CD4-positive, CD25-positive, alpha-beta regulatory T cell (primary cell): ENCODE measurements at regions not wholly inside any gene's neighbourhood (a gene's known extent, or its start where the extent isn't known, plus 50 kb on each side); places are given as distances from the start of the nearest gene placed in this dataset.

Experiments used
- ATAC-seq, 2 donors: fragments of 150-1000 bp; cut with Tn5 transposase; one replicate each; pipeline ENCODE4 v1.10.0; 2021; ENCODE audit warnings: low read depth in 2 of 2, moderate number of reproducible peaks in 2 of 2, moderate library complexity in 1 of 2
- DNase-seq, 3 donors: peaks; one replicate each; pipeline versions ENCODE4 v3.0.0 to v3.0.0-alpha.2; 2012 to 2022; ENCODE audit warnings: mixed read lengths in 1 of 3
- H3K27ac ChIP-seq: one replicate; pipeline ENCODE4 v1.7.0; 2013; ENCODE audit warnings: mild to moderate bottlenecking, low read length; ENCODE audit not compliant: insufficient read depth, poor library complexity, severe bottlenecking
- H3K27me3 ChIP-seq: one replicate; pipeline ENCODE4 v1.7.0; 2013; ENCODE audit warnings: low read length; ENCODE audit not compliant: control insufficient read depth, insufficient read depth
- H3K36me3 ChIP-seq: one replicate; pipeline ENCODE4 v1.7.0; 2013; ENCODE audit warnings: mild to moderate bottlenecking, low read length, moderate library complexity; ENCODE audit not compliant: control insufficient read depth, insufficient read depth
- H3K4me1 ChIP-seq: 2 replicates; pipeline ENCODE4 v1.7.0; 2013; ENCODE audit warnings: mild to moderate bottlenecking, low read length; ENCODE audit not compliant: insufficient read depth, control insufficient read depth, poor library complexity, severe bottlenecking
- H3K4me3 ChIP-seq: one replicate; pipeline ENCODE4 v1.7.0; 2013; ENCODE audit warnings: low read depth, mild to moderate bottlenecking, low read length, moderate library complexity
- H3K9me3 ChIP-seq, 2 experiments: 1 replicate in 1 of 2; 2 replicates in 1 of 2; pipeline ENCODE4 v1.7.0; 2013; ENCODE audit warnings: low read length in 2 of 2, mild to moderate bottlenecking in 1 of 2, moderate library complexity in 1 of 2; ENCODE audit not compliant: control insufficient read depth in 2 of 2
- H3K27ac Mint-ChIP-seq, 3 donors: one replicate each; pipeline ENCODE4 v1.8.0; 2020 to 2022; ENCODE audit warnings: mild to moderate bottlenecking in 3 of 3, mixed read lengths in 3 of 3, moderate library complexity in 2 of 3
- H3K27me3 Mint-ChIP-seq: one replicate; pipeline ENCODE4 v1.8.0; 2022; ENCODE audit warnings: mild to moderate bottlenecking, mixed read lengths
- H3K36me3 Mint-ChIP-seq: one replicate; pipeline ENCODE4 v1.8.0; 2020; ENCODE audit warnings: mixed read lengths
- H3K4me1 Mint-ChIP-seq, 4 donors: one replicate each; pipeline ENCODE4 v1.8.0; 2020 to 2022; ENCODE audit warnings: mixed read lengths in 4 of 4, mild to moderate bottlenecking in 1 of 4
- H3K4me3 Mint-ChIP-seq, 4 donors: one replicate each; pipeline ENCODE4 v1.8.0; 2020 to 2022; ENCODE audit warnings: mild to moderate bottlenecking in 4 of 4, mixed read lengths in 4 of 4, moderate library complexity in 3 of 4
- H3K9me3 Mint-ChIP-seq, 7 donors: one replicate each; pipeline ENCODE4 v1.8.0; 2020 to 2022; ENCODE audit warnings: mixed read lengths in 7 of 7, mild to moderate bottlenecking in 3 of 7, moderate library complexity in 2 of 7

DNA sequence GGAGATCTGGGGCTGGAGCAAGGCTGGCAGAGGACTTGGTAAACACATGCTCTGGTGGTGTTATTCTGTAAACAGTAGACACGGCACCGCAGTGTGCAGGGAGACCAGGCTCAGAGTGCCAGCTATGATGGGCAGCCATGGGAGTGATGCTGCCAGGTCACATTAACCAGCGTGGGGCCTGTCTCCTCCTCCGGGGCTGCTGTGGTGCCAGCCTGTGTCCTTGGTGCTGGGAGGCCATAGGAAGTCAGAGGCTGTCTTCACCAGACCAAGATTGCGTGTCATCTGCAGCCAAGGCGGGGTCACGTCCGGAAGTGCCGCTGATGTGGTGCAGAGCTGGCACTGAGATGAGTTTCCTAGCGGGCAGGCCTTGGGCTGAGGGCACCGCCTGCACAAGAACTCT is 236.0 kb downstream of the GLRX3 start:
- no peak overlapping the region for H3K27ac Mint-ChIP-seq
- H3K36me3 Mint-ChIP-seq: no peaks in the 10 kb centered on the region
- Histone ChIP-seq H3K4me3 (no peak overlapping the region), H3K4me1 (no peaks in the 10 kb centered on the region), H3K9me3 (no peaks in the 10 kb centered on the region), H3K27me3 (no peaks in the 10 kb centered on the region), H3K27ac (no peak overlapping the region), H3K36me3 (no peaks in the 10 kb centered on the region)
- H3K9me3 Mint-ChIP-seq: peaks cover 0 to 4% (median 0%) of the 10 kb centered on the region in 7 donors
- H3K27me3 Mint-ChIP-seq: no peaks in the 10 kb centered on the region
- DNase-seq (no peak), ATAC-seq (no peak)
- no peaks in the 10 kb centered on the region for H3K4me1 Mint-ChIP-seq
- H3K4me3 Mint-ChIP-seq: no peak overlapping the region

DNA sequence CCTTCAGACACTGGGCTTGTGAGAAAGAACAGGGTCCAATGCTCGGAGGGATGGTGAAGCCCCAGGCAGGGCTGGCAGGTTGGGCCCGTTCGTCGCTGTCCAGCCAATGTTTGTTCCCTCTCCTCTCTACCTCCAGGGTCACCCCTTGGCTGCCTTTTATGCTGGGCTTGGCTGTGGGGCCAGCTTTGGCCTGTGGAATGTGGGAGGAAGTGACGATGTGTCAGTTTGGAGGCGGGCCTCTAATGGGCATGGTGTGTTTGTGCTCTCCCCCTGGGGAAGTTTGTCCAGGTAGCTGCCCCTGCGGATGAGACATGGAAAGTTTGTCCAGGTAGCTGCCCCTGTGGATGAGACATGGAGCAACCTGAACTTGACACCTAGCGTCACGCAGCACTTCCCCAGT is 236.7 kb downstream of the GLRX3 start:
- DNase-seq: no peak
- Histone ChIP-seq H3K4me1 (no peaks in the 10 kb centered on the region), H3K27ac (no peak overlapping the region), H3K27me3 (no peaks in the 10 kb centered on the region), H3K9me3 (no peaks in the 10 kb centered on the region), H3K36me3 (no peaks in the 10 kb centered on the region), H3K4me3 (no peak overlapping the region)
- Mint-ChIP-seq H3K27me3 (no peaks in the 10 kb centered on the region), H3K4me1 (no peaks in the 10 kb centered on the region), H3K4me3 (no peak overlapping the region), H3K9me3 (peaks cover 0 to 2% (median 0%) of the 10 kb centered on the region in 7 donors), H3K36me3 (no peaks in the 10 kb centered on the region), H3K27ac (no peak overlapping the region)
- no peak for ATAC-seq

DNA sequence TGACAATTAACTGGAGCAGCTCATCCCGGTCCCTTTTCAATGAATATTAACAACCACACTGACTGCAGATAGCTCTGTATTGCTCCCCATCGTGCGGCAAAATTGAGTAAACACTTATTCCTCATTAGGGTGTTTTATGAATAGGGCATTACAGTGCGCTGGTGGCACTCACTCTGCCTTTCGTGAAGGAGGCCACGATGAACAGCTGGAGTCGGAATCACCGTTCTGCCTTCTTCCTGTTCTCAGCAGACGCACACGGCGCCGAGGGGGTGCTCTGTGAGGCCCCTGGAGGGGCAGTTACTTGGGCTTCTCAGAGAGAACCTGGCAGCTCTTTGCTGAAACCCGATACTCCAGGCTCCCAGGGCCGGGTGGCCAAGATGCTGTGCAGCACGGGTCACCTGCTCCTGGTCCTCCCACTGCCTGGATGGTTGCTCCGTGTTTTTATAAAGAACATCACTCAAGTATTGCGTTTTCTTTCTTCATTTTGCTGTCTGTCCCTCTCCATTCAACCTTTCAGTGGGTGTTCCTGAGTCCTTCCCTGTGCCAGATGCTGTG is 241.9 kb downstream of the GLRX3 start:
- ATAC-seq: no peak
- no peak for DNase-seq

DNA sequence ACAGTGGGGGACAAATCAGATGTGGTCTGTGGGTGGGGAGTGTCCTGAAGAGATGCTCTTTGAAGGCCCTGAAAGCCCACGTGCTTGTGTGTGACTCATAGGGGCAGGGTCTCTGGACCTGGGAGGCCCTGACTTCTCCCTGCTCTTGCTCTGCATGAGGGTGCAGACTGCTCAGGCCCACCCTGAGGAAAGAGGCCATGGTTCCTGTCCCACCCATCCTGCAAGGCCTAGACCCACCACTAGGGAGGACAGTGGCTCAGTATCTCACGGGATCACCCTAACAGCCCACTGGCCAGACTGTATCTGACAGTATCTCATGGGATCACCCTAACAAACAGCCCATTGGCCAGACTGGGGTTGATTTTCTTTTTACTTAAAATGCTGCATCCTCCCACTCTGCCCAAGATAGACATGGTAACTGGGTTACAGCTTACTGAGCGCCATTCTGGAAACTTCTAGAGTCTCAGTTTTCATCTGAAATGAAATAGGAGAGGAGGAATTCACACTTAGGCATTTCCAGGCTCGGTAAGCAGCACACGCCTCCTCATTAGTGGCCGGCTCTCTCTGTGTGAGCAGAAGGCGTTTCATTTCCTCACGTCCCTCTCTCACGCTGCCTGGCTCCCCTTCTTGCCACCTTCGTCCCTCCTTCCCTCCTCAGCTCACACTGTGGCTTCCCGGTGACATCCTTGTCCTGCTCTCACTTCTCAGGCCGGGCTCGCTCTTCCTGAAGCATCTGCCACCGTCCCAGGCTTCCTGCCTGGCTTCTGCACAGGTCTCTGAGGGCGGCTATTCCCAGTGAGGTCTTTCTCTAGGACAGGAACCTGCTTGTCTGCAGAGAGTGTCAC is 242.6 kb downstream of the GLRX3 start:
- no peaks in the 10 kb centered on the region for H3K27me3 ChIP-seq
- no peaks in the 10 kb centered on the region for H3K4me1 ChIP-seq
- peaks cover 0 to 6% (median 0%) of the 10 kb centered on the region in 7 donors for H3K9me3 Mint-ChIP-seq
- H3K27ac Mint-ChIP-seq: no peak overlapping the region
- H3K4me1 Mint-ChIP-seq: no peaks in the 10 kb centered on the region
- peaks cover 4% of the 10 kb centered on the region for H3K27me3 Mint-ChIP-seq
- no peak overlapping the region for H3K27ac ChIP-seq
- ATAC-seq (no peak), DNase-seq (no peak)
- H3K36me3 ChIP-seq: no peaks in the 10 kb centered on the region
- no peaks in the 10 kb centered on the region for H3K9me3 ChIP-seq
- H3K4me3 Mint-ChIP-seq: no peak overlapping the region
- no peaks in the 10 kb centered on the region for H3K36me3 Mint-ChIP-seq
- H3K4me3 ChIP-seq: no peak overlapping the region

More for the DNA sequence above, 241.9 kb downstream of the GLRX3 start:
- Mint-ChIP-seq H3K36me3 (no peaks in the 10 kb centered on the region), H3K27me3 (peaks cover 4% of the 10 kb centered on the region), H3K4me1 (no peaks in the 10 kb centered on the region), H3K4me3 (no peak overlapping the region), H3K27ac (no peak overlapping the region), H3K9me3 (peaks cover 0 to 2% (median 0%) of the 10 kb centered on the region in 7 donors)
- no peak overlapping the region for H3K4me3 ChIP-seq
- H3K27ac ChIP-seq: no peak overlapping the region
- no peaks in the 10 kb centered on the region for H3K27me3 ChIP-seq
- no peaks in the 10 kb centered on the region for H3K4me1 ChIP-seq
- no peaks in the 10 kb centered on the region for H3K36me3 ChIP-seq
- H3K9me3 ChIP-seq: no peaks in the 10 kb centered on the region

DNA sequence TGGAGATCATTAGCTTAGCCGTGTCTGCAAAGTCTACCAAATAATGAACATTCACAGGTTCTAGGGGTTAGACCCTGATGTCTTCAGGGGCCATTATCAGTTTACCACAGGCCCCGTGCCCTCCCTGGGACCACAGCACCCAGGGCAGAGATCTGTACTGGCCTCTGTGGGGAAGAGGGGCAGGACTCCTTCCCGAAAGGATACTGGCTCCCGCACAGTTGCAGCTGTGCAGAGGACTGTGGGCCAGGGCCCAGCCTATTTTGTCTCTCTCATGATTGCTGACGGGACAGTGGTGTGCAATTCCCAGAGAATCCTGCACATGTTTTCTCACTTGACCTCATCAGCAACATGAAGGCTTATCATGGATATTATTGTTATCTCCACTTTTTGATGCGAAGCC is 243.9 kb downstream of the GLRX3 start:
- peaks cover 3 to 18% (median 6%) of the 10 kb centered on the region in 7 donors for H3K9me3 Mint-ChIP-seq
- Histone ChIP-seq H3K4me3 (no peak overlapping the region), H3K27ac (no peak overlapping the region), H3K27me3 (no peaks in the 10 kb centered on the region), H3K4me1 (no peaks in the 10 kb centered on the region), H3K36me3 (no peaks in the 10 kb centered on the region), H3K9me3 (no peaks in the 10 kb centered on the region)
- H3K4me3 Mint-ChIP-seq: no peak overlapping the region
- ATAC-seq: no peak
- H3K4me1 Mint-ChIP-seq: no peaks in the 10 kb centered on the region
- H3K36me3 Mint-ChIP-seq: no peaks in the 10 kb centered on the region
- DNase-seq: no peak
- H3K27ac Mint-ChIP-seq: no peak overlapping the region
- H3K27me3 Mint-ChIP-seq: peaks cover 4% of the 10 kb centered on the region

DNA sequence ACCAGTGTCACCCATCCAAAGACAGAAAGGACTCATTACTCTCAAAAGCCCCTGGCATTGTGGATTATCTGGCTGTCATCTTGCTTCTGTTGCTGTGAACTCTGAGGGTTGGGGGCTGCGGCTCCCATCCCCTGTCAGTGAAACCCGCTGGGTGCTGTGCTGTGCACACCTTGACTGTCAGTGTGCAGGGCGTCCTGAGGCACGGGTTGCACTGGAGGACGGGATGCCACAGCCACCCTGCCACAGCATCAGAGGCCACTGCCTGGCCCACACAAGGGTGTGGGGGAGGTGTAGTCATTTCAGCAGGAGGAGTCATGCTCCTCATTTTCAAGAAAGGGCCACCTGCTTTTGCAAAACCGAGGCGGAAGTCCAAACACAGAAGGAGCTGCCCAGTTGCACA is 245.8 kb downstream of the GLRX3 start:
- Mint-ChIP-seq H3K4me3 (no peak overlapping the region), H3K9me3 (peaks cover 3 to 27% (median 11%) of the 10 kb centered on the region in 7 donors), H3K4me1 (no peaks in the 10 kb centered on the region), H3K27ac (no peak overlapping the region), H3K36me3 (no peaks in the 10 kb centered on the region), H3K27me3 (peaks cover 4% of the 10 kb centered on the region)
- H3K27me3 ChIP-seq: no peaks in the 10 kb centered on the region
- ATAC-seq (no peak), DNase-seq (no peak)
- H3K4me3 ChIP-seq: no peak overlapping the region
- no peak overlapping the region for H3K27ac ChIP-seq
- H3K4me1 ChIP-seq: no peaks in the 10 kb centered on the region
- H3K36me3 ChIP-seq: no peaks in the 10 kb centered on the region
- H3K9me3 ChIP-seq: peaks cover 0 to 2% of the 10 kb centered on the region in 2 experiments

DNA sequence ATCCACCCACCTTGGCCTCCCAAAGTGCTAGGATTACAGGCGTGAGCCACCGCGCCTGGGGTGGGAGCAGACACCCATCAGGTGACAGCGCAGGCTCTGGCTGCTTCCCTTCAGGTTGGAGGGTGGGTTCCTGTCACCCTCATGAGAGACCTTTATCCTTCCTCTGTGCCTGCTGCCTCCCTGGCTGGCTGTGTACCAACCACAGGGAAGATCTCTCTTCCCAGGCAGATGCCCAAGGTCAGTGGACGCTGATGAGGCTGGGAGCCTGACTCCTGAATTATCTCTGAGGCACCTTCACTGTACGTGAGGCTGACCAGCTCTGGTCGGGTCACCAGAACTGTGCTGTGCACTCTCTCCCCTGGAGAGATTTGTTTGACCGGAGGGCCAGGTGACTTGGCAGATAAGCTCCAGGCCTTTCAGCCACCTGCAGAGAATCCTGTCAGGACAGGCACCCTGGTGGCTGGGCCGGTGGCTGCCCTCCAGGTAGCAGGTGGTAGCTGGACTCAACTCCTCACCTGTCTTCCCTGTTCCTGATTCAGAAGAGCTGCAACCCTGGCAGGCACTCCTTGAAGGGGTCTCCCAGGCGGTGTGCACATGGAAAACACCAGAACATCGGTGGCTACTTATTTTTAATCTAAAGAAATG is 251.9 kb downstream of the GLRX3 start:
- Mint-ChIP-seq H3K27ac (no peak overlapping the region), H3K27me3 (peaks cover 4% of the 10 kb centered on the region), H3K36me3 (no peaks in the 10 kb centered on the region), H3K4me3 (no peak overlapping the region), H3K9me3 (peaks cover 5 to 31% (median 18%) of the 10 kb centered on the region in 7 donors), H3K4me1 (no peaks in the 10 kb centered on the region)
- Histone ChIP-seq H3K4me3 (no peak overlapping the region), H3K27me3 (no peaks in the 10 kb centered on the region), H3K36me3 (no peaks in the 10 kb centered on the region), H3K4me1 (no peaks in the 10 kb centered on the region), H3K9me3 (peaks cover 0 to 2% of the 10 kb centered on the region in 2 experiments), H3K27ac (no peak overlapping the region)
- ATAC-seq (no peak), DNase-seq (no peak)
